B cell (primary cell): ENCODE measurements at regions not wholly inside any gene's neighbourhood (a gene's known extent, or its start where the extent isn't known, plus 50 kb on each side); places are given as distances from the start of the nearest gene placed in this dataset.

Source experiments
- ATAC-seq: fragments of 200-7000 bp; cut with Tn5 transposase; one replicate; pipeline ENCODE4 v1.10.0; 2021; ENCODE audit warnings: low read depth, mild to moderate bottlenecking, moderate number of reproducible peaks, moderate library complexity
- CTCF ChIA-PET: fragments of 350-600 bp; sonication (Branson Sonifier 250); formaldehyde crosslinking; loops from one replicate; lab custom pipeline; 2021; ENCODE audit warnings: antibody characterized with exemption, inconsistent platforms; lab: Charles Lee
- POLR2A ChIA-PET: fragments of 350-600 bp; sonication (Branson Sonifier 250); formaldehyde crosslinking; loops from one replicate; lab custom pipeline; 2021; ENCODE audit warnings: antibody characterized with exemption; lab: Charles Lee
- DNase-seq: peaks from one replicate; pipeline ENCODE4 v3.0.0; 2013
- H2AFZ ChIP-seq: 2 replicates; pipeline ENCODE4 v1.6.1; 2012; ENCODE audit warnings: mild to moderate bottlenecking, low read depth, low read length; ENCODE audit not compliant: insufficient read depth, poor library complexity, severe bottlenecking
- H3K27ac ChIP-seq, 2 donors: 1 replicate in 1 of 2; 2 replicates in 1 of 2; pipeline ENCODE4 v1.5.1; 2012 to 2013; ENCODE audit warnings: low read length in 2 of 2, mild to moderate bottlenecking in 2 of 2, moderate library complexity in 1 of 2
- H3K27me3 ChIP-seq, 4 experiments: fragments of 200-600 bp in 1 of 4; sonication (generic) in 1 of 4; replicated peaks in 1 of 4; 1 replicate in 2 of 4; 2 replicates in 2 of 4; pipeline versions ENCODE4 v1.6.1 to v1.7.0; 2013 to 2016; ENCODE audit warnings: low read length in 3 of 4, mild to moderate bottlenecking in 2 of 4, mixed read lengths in 1 of 4, moderate library complexity in 1 of 4; ENCODE audit not compliant: insufficient read depth in 4 of 4, control insufficient read depth in 3 of 4; ENCODE audit errors: control extremely low read depth in 1 of 4
- H3K36me3 ChIP-seq, 2 experiments: replicated peaks in 1 of 2; 1 replicate in 1 of 2; 2 replicates in 1 of 2; pipeline versions ENCODE4 v1.6.1 to v1.7.1; 2013; ENCODE audit warnings: low read length in 1 of 2; ENCODE audit not compliant: insufficient read depth in 2 of 2, control insufficient read depth in 1 of 2; ENCODE audit errors: control extremely low read depth in 1 of 2, extremely low read depth in 1 of 2
- H3K4me1 ChIP-seq, 2 donors: fragments of 200-600 bp in 1 of 2; sonication (generic) in 1 of 2; 1 replicate in 1 of 2; 2 replicates in 1 of 2; pipeline versions ENCODE4 v1.5.1 to v1.6.1; 2013 to 2017; ENCODE audit warnings: low read length in 2 of 2; ENCODE audit not compliant: control insufficient read depth in 2 of 2, insufficient read depth in 2 of 2
- H3K4me2 ChIP-seq: replicated peaks from 2 replicates; pipeline ENCODE3; 2012; ENCODE audit warnings: mild to moderate bottlenecking, low read depth, low read length; ENCODE audit not compliant: poor library complexity, severe bottlenecking
- H3K4me3 ChIP-seq, 5 experiments: fragments of 200-600 bp in 1 of 5; sonication (generic) in 1 of 5; 1 replicate in 3 of 5; 2 replicates in 2 of 5; pipeline versions ENCODE4 v1.5.1 to v1.7.0; 2011 to 2016; ENCODE audit warnings: low read length in 4 of 5, mild to moderate bottlenecking in 4 of 5, low read depth in 2 of 5, control low read depth in 1 of 5, moderate library complexity in 1 of 5; ENCODE audit not compliant: insufficient read depth in 1 of 5; ENCODE audit errors: control extremely low read depth in 1 of 5, extremely low read depth in 1 of 5
- H3K79me2 ChIP-seq: fragments of 200-600 bp; sonication (generic); one replicate; pipeline ENCODE4 v1.6.0; 2016; ENCODE audit warnings: low read length; ENCODE audit not compliant: control insufficient read depth, insufficient read depth
- H3K9ac ChIP-seq: fragments of 200-600 bp; sonication (generic); 2 replicates; pipeline ENCODE4 v1.6.1; 2017; ENCODE audit warnings: mild to moderate bottlenecking, low read length, moderate library complexity
- H3K9me3 ChIP-seq, 3 donors: one replicate each; pipeline versions ENCODE4 v1.6.1 to v1.7.1; 2013; ENCODE audit warnings: low read length in 2 of 3; ENCODE audit not compliant: control insufficient read depth in 2 of 3, insufficient read depth in 1 of 3; ENCODE audit errors: control extremely low read depth in 1 of 3
- H4K20me1 ChIP-seq: 2 replicates; pipeline ENCODE4 v1.6.0; 2012; ENCODE audit warnings: mild to moderate bottlenecking, low read length; ENCODE audit not compliant: insufficient read depth, control insufficient read depth, poor library complexity, severe bottlenecking
- H3K27ac Mint-ChIP-seq: one replicate; pipeline ENCODE4 v1.8.0; 2021; ENCODE audit warnings: mixed read lengths
- H3K27me3 Mint-ChIP-seq: one replicate; pipeline ENCODE4 v1.8.0; 2021; ENCODE audit warnings: mixed read lengths
- H3K4me1 Mint-ChIP-seq: one replicate; pipeline ENCODE4 v1.8.0; 2021; ENCODE audit warnings: mixed read lengths
- H3K4me3 Mint-ChIP-seq: one replicate; pipeline ENCODE4 v1.8.0; 2021; ENCODE audit warnings: mixed read lengths
- H3K9me3 Mint-ChIP-seq: one replicate; pipeline ENCODE4 v1.8.0; 2022; ENCODE audit warnings: mixed read lengths; ENCODE audit not compliant: insufficient read depth
- CTCF ChIP-seq: fragments of 200-600 bp; IDR thresholded peaks from one replicate; pipeline ENCODE4 v1.8.0; 2022; ENCODE audit warnings: antibody characterized with exemption, mild to moderate bottlenecking
- EZH2 ChIP-seq: IDR thresholded peaks from 2 replicates; pipeline ENCODE4 v1.6.1; 2012; ENCODE audit warnings: borderline replicate concordance, low read depth, mild to moderate bottlenecking, moderate library complexity, low read length; ENCODE audit not compliant: insufficient read depth, poor library complexity, severe bottlenecking
- WGBS: methylation state at CpG from one replicate; pipeline ENCODE4 v1.1.5; 2013; ENCODE audit warnings: missing lambda C conversion rate; ENCODE audit not compliant: insufficient coverage; 5-methylcytosine and 5-hydroxymethylcytosine counted together
- intact Hi-C: fragments of 100-400 bp; cut with micrococcal nuclease; formaldehyde crosslinking; loops from one replicate; pipeline ENCODE4 v1.10.0; 2022

DNA sequence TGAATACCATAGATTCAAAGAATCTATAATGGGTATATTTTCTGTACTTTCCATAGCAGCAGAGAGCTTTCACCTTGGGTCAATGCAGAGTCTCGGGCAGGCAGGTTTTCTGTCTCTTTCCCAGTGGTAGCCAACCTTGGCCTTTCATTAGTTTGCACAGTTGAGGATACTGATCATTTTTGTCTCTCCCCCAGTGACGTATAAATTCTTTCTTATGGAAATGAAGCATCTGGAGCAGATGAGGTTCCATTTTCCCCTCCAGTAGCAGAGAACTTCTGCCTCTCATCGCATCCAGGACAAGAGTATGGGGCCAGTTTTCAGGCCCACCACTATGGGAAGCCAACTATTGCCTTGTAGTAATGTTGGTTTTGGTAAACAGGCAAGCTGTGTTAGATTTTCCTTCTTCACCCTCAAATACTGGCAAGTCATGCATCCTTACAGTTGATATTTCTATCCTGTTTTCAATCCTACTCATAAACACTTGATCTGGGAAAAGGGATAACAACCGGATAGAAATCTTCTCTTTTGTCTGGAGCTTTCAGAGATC is 845.2 kb upstream of the CDH18 start:
- no peak overlapping the region for H3K27ac Mint-ChIP-seq
- no peak overlapping the region for H3K4me3 Mint-ChIP-seq
- no peak for DNase-seq
- 89% methylated on average over 3 of the region's 4 CpGs for WGBS
- H3K9me3 Mint-ChIP-seq, result no peaks in the 10 kb centered on the region
- H4K20me1 ChIP-seq, result no peaks in the 10 kb centered on the region
- H3K4me1 Mint-ChIP-seq, result no peaks in the 10 kb centered on the region
- no peaks in the 10 kb centered on the region for H3K79me2 ChIP-seq
- no peaks in the 10 kb centered on the region for H3K9me3 ChIP-seq
- ChIA-PET CTCF (no interaction called here), POLR2A (no interaction called here)
- no peak overlapping the region for H3K9ac ChIP-seq
- H3K4me1 ChIP-seq, result no peaks in the 10 kb centered on the region
- no peaks in the 10 kb centered on the region for H3K27me3 Mint-ChIP-seq
- no peaks in the 10 kb centered on the region for H3K27me3 ChIP-seq
- intact Hi-C loops, result no loop called here
- ATAC-seq, result no peak
- H3K4me3 ChIP-seq, result no peak overlapping the region
- no peak overlapping the region for H2AFZ ChIP-seq
- TF ChIP-seq EZH2 (no peak), CTCF (no peak)
- no peaks in the 10 kb centered on the region for H3K36me3 ChIP-seq
- H3K4me2 ChIP-seq, result no peak overlapping the region
- H3K27ac ChIP-seq, result no peak overlapping the region

- Histone ChIP-seq H3K9me3 (no peaks in the 10 kb centered on the region), H3K4me3 (no peak overlapping the region)
These were observed 844.4 kb upstream of the CDH18 start for GRCh38 chr5:20832204-20833080.

More at GRCh38 chr5:20832204-20833080, 844.4 kb upstream of the CDH18 start:
- no peaks in the 10 kb centered on the region for H3K27me3 Mint-ChIP-seq
- Histone ChIP-seq H3K9ac (no peak overlapping the region), H3K27ac (no peak overlapping the region), H3K79me2 (no peaks in the 10 kb centered on the region), H3K27me3 (no peaks in the 10 kb centered on the region), H3K4me1 (no peaks in the 10 kb centered on the region), H3K36me3 (no peaks in the 10 kb centered on the region), H3K4me2 (no peak overlapping the region), H4K20me1 (no peaks in the 10 kb centered on the region), H2AFZ (no peak overlapping the region)
- WGBS, result 93% methylated on average over 1 of the region's 5 CpGs
- H3K9me3 Mint-ChIP-seq, result no peaks in the 10 kb centered on the region
- ChIA-PET POLR2A (no interaction called here), CTCF (no interaction called here)
- no peak overlapping the region for H3K27ac Mint-ChIP-seq
- no peaks in the 10 kb centered on the region for H3K4me1 Mint-ChIP-seq
- intact Hi-C loops, result no loop called here
- H3K4me3 Mint-ChIP-seq, result no peak overlapping the region
- TF ChIP-seq EZH2, result no peak
- no peak for TF ChIP-seq CTCF
- ATAC-seq (no peak), DNase-seq (no peak)
